ENCODE measurements at regions not wholly inside any gene's neighbourhood (a gene's known extent, or its start where the extent isn't known, plus 50 kb on each side); places are given as distances from the start of the nearest gene placed in this dataset.
A peak's percentile ranks its signal among the peaks of the same experiment; 100 is the strongest.

DNA sequence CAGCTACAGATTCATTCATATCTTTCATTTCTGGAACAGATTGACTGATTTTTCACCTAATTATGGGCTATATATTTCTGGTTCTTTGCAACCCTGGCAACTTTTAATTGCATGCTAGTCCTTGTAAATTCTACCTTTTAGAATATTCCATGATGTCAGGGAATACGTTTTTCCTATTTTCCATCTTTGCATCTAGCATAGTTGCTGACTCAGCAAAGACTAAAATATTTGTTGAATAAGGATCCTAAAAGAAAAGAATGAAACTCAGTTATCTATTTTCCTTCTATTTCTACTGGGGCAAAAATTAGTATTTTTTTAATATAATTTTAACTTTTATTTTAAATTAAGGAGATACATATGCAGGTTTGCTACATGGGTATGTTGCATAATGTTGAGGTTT lies 438.3 kb downstream of the GXYLT1 start:
- FAIRE-seq (no peak), ATAC-seq (no peak), DNase-seq (ENCODE audit: extremely low read depth in 1 of 4, low spot score in 3 of 4) (no peak)
- ChIA-PET CTCF (ENCODE audit: low intra/inter-chr PET ratio) (no interaction called here), POLR2A (no interaction called here)
- no peak overlapping the region for H3K27ac ChIP-seq (ENCODE audit: extremely low read depth, low read depth, low read length)
- no peaks in the 10 kb centered on the region for H3K9me1 ChIP-seq (ENCODE audit: control insufficient read depth, insufficient read depth, low read length)
- no peaks in the 10 kb centered on the region for H3K27me3 ChIP-seq (ENCODE audit: control insufficient read depth in 2 of 2, insufficient read depth in 2 of 2, low read length in 2 of 2)
- no peak overlapping the region for H3K4me3 ChIP-seq
- H3K79me2 ChIP-seq (ENCODE audit: control insufficient read depth, insufficient read depth, low read length): no peaks in the 10 kb centered on the region
- no peak overlapping the region for H3K4me2 ChIP-seq (ENCODE audit: insufficient read depth, low read length)
- in situ Hi-C loops (cut with MboI) (no loop called here), intact Hi-C loops (cut with micrococcal nuclease) (no loop called here)
- TF ChIP-seq SPI1 (IDR thresholded peaks at IDR 0.05; ENCODE audit: borderline replicate concordance, low read depth, low read length) (no peak), ZNF316 (IDR thresholded peaks at IDR 0.05) (peak; percentile 90), CBX1 (IDR thresholded peaks at IDR 0.05; ENCODE audit: low read depth) (no peak), MAFK (IDR thresholded peaks at IDR 0.05; ENCODE audit: low read length) (peak; percentile 97), HEY1 (CRISPR knock-in tag; IDR thresholded peaks at IDR 0.05; ENCODE audit: borderline replicate concordance) (no peak), ZNF79 (CRISPR knock-in tag; IDR thresholded peaks at IDR 0.05; ENCODE audit: low read depth) (no peak), C11orf30 (IDR thresholded peaks at IDR 0.05; ENCODE audit: low read depth) (peak; percentile 85), MAFG (tag; conservative IDR thresholded peaks at IDR 0.05) (peak; percentile 87), MAFF (IDR thresholded peaks at IDR 0.05; ENCODE audit: low read length) (peak; percentile 96)
- TF ChIP-seq, protein P1, sequence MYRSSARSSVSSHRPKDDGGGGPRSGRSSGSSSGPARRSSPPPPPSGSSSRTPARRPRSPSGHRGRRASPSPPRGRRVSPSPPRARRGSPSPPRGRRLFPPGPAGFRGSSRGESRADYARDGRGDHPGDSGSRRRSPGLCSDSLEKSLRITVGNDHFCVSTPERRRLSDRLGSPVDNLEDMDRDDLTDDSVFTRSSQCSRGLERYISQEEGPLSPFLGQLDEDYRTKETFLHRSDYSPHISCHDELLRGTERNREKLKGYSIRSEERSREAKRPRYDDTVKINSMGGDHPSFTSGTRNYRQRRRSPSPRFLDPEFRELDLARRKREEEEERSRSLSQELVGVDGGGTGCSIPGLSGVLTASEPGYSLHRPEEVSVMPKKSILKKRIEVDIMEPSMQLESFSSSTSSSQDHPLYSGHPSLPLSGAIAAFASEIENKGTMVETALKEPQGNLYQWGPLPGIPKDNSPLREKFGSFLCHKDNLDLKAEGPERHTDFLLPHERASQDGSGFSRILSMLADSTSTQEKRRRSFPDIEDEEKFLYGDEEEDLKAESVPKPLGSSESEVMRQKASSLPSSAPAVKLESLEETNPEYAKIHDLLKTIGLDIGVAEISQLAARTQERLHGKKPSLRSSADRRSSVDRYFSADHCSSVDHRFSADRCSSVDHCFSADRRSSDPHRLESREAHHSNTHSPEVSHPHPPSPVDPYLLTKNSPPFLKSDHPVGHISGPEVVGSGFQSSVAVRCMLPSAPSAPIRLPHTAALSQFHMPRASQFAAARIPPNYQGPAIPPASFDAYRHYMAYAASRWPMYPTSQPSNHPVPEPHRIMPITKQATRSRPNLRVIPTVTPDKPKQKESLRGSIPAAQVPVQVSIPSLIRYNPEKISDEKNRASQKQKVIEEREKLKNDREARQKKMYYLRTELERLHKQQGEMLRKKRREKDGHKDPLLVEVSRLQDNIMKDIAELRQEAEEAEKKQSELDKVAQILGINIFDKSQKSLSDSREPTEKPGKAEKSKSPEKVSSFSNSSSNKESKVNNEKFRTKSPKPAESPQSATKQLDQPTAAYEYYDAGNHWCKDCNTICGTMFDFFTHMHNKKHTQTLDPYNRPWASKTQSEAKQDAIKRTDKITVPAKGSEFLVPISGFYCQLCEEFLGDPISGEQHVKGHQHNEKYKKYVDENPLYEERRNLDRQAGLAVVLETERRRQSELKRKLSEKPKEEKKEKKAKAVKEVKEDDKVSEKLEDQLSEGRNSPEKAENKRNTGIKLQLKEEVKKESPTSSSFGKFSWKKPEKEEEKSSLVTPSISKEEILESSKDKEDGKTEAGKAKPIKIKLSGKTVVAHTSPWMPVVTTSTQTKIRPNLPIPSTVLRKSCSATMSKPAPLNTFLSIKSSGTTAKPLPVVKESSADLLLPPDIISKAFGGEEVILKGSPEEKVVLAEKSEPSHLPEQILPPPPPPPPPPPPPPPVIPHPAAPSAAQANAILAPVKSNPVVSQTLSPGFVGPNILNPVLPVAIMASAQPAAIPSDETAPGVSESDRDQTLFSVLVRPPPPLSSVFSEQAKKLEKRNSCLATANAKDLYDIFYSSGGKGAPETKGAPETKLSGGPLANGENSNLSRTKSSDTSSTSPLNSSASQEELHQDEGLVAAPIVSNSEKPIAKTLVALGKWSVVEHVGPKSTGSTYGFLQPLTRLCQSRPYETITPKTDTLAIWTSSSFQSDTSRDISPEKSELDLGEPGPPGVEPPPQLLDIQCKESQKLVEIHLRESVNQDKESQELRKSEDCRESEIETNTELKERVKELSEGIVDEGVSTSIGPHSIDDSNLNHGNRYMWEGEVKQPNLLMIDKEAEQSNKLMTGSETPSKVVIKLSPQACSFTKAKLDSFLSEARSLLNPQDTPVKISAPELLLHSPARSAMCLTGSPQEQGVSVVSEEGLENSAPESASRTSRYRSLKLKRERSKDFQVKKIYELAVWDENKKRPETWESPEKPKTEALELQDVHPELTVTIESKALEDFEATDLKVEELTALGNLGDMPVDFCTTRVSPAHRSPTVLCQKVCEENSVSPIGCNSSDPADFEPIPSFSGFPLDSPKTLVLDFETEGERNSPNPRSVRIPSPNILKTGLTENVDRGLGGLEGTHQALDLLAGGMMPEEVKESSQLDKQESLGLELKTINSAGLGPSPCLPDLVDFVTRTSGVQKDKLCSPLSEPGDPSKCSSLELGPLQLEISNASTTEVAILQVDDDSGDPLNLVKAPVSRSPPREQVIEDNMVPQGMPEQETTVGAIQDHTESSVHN (IDR thresholded peaks at IDR 0.05; ENCODE audit: borderline replicate concordance in 1 of 2, low read depth in 1 of 2): no peak
- TF ChIP-seq, protein P2, sequence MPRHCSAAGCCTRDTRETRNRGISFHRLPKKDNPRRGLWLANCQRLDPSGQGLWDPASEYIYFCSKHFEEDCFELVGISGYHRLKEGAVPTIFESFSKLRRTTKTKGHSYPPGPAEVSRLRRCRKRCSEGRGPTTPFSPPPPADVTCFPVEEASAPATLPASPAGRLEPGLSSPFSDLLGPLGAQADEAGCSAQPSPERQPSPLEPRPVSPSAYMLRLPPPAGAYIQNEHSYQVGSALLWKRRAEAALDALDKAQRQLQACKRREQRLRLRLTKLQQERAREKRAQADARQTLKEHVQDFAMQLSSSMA (CRISPR knock-in tag; IDR thresholded peaks at IDR 0.05): no peak
- TF ChIP-seq, protein P3, sequence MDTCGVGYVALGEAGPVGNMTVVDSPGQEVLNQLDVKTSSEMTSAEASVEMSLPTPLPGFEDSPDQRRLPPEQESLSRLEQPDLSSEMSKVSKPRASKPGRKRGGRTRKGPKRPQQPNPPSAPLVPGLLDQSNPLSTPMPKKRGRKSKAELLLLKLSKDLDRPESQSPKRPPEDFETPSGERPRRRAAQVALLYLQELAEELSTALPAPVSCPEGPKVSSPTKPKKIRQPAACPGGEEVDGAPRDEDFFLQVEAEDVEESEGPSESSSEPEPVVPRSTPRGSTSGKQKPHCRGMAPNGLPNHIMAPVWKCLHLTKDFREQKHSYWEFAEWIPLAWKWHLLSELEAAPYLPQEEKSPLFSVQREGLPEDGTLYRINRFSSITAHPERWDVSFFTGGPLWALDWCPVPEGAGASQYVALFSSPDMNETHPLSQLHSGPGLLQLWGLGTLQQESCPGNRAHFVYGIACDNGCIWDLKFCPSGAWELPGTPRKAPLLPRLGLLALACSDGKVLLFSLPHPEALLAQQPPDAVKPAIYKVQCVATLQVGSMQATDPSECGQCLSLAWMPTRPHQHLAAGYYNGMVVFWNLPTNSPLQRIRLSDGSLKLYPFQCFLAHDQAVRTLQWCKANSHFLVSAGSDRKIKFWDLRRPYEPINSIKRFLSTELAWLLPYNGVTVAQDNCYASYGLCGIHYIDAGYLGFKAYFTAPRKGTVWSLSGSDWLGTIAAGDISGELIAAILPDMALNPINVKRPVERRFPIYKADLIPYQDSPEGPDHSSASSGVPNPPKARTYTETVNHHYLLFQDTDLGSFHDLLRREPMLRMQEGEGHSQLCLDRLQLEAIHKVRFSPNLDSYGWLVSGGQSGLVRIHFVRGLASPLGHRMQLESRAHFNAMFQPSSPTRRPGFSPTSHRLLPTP (IDR thresholded peaks at IDR 0.05; ENCODE audit: borderline replicate concordance, extremely low read depth, insufficient read length): no peak
- BruUV-seq (replicated peaks): no TSS peak
- H3K4me1 ChIP-seq (replicated peaks in 1 of 2; ENCODE audit: control insufficient read depth in 2 of 2, insufficient read depth in 2 of 2, low read length in 2 of 2): no peaks in the 10 kb centered on the region
- H3K36me3 ChIP-seq (ENCODE audit: control insufficient read depth, insufficient read depth, low read length): no peaks in the 10 kb centered on the region
- no peak overlapping the region for H2AFZ ChIP-seq (ENCODE audit: low read depth, low read length)
- H4K20me1 ChIP-seq (replicated peaks; ENCODE audit: control insufficient read depth, insufficient read depth, low read length): no peaks in the 10 kb centered on the region
- WGBS (ENCODE audit: insufficient coverage, low coverage, missing lambda C conversion rate): 0% methylated on average over 1 of the region's 1 CpG
- H3K9ac ChIP-seq (ENCODE audit: insufficient read depth in 1 of 2, low read depth in 2 of 2, low read length in 2 of 2): no peak overlapping the region
- H3K9me3 ChIP-seq (replicated peaks; ENCODE audit: control insufficient read depth, insufficient read depth, low read depth, low read length): no peaks in the 10 kb centered on the region

Data from K562 (cell line).